ENCODE measurements at regions not wholly inside any gene's neighbourhood (a gene's known extent, or its start where the extent isn't known, plus 50 kb on each side); places are given as distances from the start of the nearest gene placed in this dataset.

DNA sequence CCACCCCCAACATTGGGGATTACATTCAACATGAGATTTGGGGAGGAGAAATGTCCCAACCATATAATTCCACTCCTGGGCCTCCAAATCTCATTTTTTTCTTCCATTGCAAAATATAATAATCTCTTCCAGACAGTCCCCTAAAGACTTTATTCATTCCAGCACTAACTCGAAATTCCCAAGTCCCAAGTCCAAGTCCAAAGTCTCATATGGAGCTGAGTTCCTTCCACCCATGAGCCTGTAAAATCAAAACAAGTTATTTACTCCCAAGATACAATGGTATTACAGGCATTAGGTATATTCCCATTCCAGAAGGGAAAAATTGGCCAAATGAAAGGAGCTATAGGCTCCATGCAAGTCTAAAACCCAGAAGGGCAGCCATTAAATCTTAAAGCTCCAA lies 56.7 kb downstream of the P2RY1 start:
- TF ChIP-seq, protein P1, sequence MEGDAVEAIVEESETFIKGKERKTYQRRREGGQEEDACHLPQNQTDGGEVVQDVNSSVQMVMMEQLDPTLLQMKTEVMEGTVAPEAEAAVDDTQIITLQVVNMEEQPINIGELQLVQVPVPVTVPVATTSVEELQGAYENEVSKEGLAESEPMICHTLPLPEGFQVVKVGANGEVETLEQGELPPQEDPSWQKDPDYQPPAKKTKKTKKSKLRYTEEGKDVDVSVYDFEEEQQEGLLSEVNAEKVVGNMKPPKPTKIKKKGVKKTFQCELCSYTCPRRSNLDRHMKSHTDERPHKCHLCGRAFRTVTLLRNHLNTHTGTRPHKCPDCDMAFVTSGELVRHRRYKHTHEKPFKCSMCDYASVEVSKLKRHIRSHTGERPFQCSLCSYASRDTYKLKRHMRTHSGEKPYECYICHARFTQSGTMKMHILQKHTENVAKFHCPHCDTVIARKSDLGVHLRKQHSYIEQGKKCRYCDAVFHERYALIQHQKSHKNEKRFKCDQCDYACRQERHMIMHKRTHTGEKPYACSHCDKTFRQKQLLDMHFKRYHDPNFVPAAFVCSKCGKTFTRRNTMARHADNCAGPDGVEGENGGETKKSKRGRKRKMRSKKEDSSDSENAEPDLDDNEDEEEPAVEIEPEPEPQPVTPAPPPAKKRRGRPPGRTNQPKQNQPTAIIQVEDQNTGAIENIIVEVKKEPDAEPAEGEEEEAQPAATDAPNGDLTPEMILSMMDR (conservative IDR thresholded peaks at IDR 0.05; ENCODE audit: low read depth, low read length) = no peak

GRCh38 chr3:152892446-152892845 lies 57.5 kb downstream of the P2RY1 start:
- no peak for DNase-seq (ENCODE audit: low read depth)
- TF ChIP-seq, protein P1 (conservative IDR thresholded peaks at IDR 0.05; ENCODE audit: low read depth, low read length) = no peak
- H3K4me3 ChIP-seq (ENCODE audit: low read length) = no peak overlapping the region

More for the DNA sequence above, 56.7 kb downstream of the P2RY1 start:
- no peak overlapping the region for H3K4me3 ChIP-seq (ENCODE audit: low read length)
- DNase-seq (ENCODE audit: low read depth) = no peak

GRCh38 chr3:152893647-152894046 lies 58.7 kb downstream of the P2RY1 start:
- TF ChIP-seq, protein P1 (conservative IDR thresholded peaks at IDR 0.05; ENCODE audit: low read depth, low read length) = no peak
- H3K4me3 ChIP-seq (ENCODE audit: low read length) = no peak overlapping the region

GRCh38 chr3:152899306-152899705 lies 64.4 kb downstream of the P2RY1 start:
- TF ChIP-seq, protein P1 (conservative IDR thresholded peaks at IDR 0.05; ENCODE audit: low read depth, low read length) = no peak
- DNase-seq (ENCODE audit: low read depth) = no peak
- H3K4me3 ChIP-seq (ENCODE audit: low read length) = no peak overlapping the region

More at GRCh38 chr3:152893647-152894046, 58.7 kb downstream of the P2RY1 start:
- DNase-seq (ENCODE audit: low read depth) = no peak

DNA sequence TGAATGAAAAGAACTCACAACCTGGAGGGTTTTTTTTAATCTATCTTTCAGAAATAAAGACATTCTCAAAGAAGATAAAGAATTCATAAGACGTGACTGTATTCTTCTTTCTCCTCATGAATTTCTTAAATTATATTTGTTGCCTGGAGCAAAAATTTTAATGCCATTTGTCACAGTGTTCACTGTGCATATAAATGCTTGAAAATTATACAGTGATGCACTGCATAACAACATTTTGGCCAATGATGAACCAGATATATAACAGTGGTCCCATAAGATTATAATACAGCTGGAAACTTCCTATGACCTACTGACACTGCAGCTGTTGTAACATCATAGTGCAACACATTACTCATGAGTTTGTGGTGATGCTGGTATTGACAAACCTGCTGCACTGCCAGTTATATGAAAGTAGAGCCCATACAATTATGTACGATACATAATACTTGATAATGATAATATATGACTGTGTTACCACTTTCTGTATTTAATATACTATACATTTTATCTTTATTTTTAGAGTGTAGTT lies 67.3 kb downstream of the P2RY1 start:
- no peak for DNase-seq (ENCODE audit: low read depth)
- TF ChIP-seq, protein P1 (conservative IDR thresholded peaks at IDR 0.05; ENCODE audit: low read depth, low read length) = no peak
- no peak overlapping the region for H3K4me3 ChIP-seq (ENCODE audit: low read length)

GRCh38 chr3:152905631-152906030 lies 70.7 kb downstream of the P2RY1 start:
- no peak for DNase-seq (ENCODE audit: low read depth)
- H3K4me3 ChIP-seq (ENCODE audit: low read length) = no peak overlapping the region
- TF ChIP-seq, protein P1 (conservative IDR thresholded peaks at IDR 0.05; ENCODE audit: low read depth, low read length) = no peak

DNA sequence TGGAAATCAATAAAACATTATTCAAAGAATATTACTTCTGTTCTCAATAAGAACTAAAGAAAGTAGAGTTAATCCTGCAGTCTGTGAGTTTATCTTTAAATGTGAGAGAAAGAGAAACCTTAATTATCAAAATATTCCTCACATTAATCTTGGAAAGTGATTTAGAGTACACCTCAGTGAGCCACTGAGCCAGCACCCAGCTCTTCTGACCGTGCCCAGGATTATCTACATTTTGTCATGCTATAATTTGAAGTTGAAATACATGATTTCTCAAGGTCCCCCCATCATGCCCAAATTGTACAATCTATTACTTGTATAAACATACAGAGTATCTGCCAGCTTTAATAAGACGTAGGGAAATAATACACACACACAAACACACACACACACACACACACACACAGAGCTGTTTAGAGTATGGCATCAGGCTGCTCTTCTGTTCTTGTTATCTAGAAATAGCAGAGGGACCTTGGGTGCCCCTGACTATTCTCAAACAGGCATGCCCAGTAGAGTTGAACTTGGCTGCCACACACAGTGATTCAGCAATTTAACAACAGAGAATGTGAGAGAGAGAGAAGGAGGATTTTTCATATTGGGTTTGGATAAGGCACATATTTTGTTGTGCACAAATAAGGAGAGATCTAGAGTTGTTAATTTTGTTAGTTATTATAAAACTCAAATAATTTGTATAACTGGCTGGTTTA lies 74.4 kb downstream of the P2RY1 start:
- TF ChIP-seq, protein P1 (conservative IDR thresholded peaks at IDR 0.05; ENCODE audit: low read depth, low read length) = no peak
- H3K4me3 ChIP-seq (ENCODE audit: low read length) = no peak overlapping the region
- no peak for DNase-seq (ENCODE audit: low read depth)
